ENCODE measurements at regions not wholly inside any gene's neighbourhood (a gene's known extent, or its start where the extent isn't known, plus 50 kb on each side); places are given as distances from the start of the nearest gene placed in this dataset.

GRCh38 chr13:75919660-75920199 is 283.6 kb downstream of the LMO7 start:
- Histone ChIP-seq H3K4me3 (ENCODE audit: low read length in 2 of 2) (no peak overlapping the region), H3K27me3 (ENCODE audit: insufficient read depth, low read length) (no peaks in the 10 kb centered on the region), H3K36me3 (ENCODE audit: insufficient read depth, low read length) (no peaks in the 10 kb centered on the region), H3K27ac (ENCODE audit: low read depth, low read length) (no peak overlapping the region), H3K4me1 (ENCODE audit: insufficient read depth, low read length) (no peaks in the 10 kb centered on the region), H3K9me3 (ENCODE audit: control insufficient read depth in 1 of 2, low read length in 2 of 2) (no peaks in the 10 kb centered on the region)
- Mint-ChIP-seq H3K4me1 (no peaks in the 10 kb centered on the region), H3K27ac (no peak overlapping the region), H3K4me3 (no peak overlapping the region), H3K9me3 (peaks cover 0 to 2% (median 0%) of the 10 kb centered on the region in 8 donors), H3K36me3 (no peaks in the 10 kb centered on the region), H3K27me3 (peaks cover 0 to 1% of the 10 kb centered on the region in 2 donors)
- POLR2A ChIA-PET (ENCODE audit: partially characterized antibody), result no interaction called here
- CTCF ChIA-PET (ENCODE audit: partially characterized antibody), result no interaction called here
- intact Hi-C loops (cut with micrococcal nuclease), result no loop called here
- no peak for DNase-seq

GRCh38 chr13:75915066-75915465 is 278.9 kb downstream of the LMO7 start:
- intact Hi-C loops (cut with micrococcal nuclease), result no loop called here
- no peak overlapping the region for H3K4me3 Mint-ChIP-seq
- peaks cover 0 to 2% (median 0%) of the 10 kb centered on the region in 8 donors for H3K9me3 Mint-ChIP-seq
- Histone ChIP-seq H3K9me3 (ENCODE audit: control insufficient read depth in 1 of 2, low read length in 2 of 2) (no peaks in the 10 kb centered on the region), H3K27ac (ENCODE audit: low read depth, low read length) (no peak overlapping the region), H3K27me3 (ENCODE audit: insufficient read depth, low read length) (no peaks in the 10 kb centered on the region), H3K4me1 (ENCODE audit: insufficient read depth, low read length) (no peaks in the 10 kb centered on the region), H3K4me3 (ENCODE audit: low read length in 2 of 2) (no peak overlapping the region), H3K36me3 (ENCODE audit: insufficient read depth, low read length) (no peaks in the 10 kb centered on the region)
- H3K36me3 Mint-ChIP-seq, result no peaks in the 10 kb centered on the region
- ChIA-PET POLR2A (ENCODE audit: partially characterized antibody) (no interaction called here), CTCF (ENCODE audit: partially characterized antibody) (no interaction called here)
- H3K4me1 Mint-ChIP-seq, result no peaks in the 10 kb centered on the region
- H3K27me3 Mint-ChIP-seq, result peaks cover 0 to 1% of the 10 kb centered on the region in 2 donors
- no peak overlapping the region for H3K27ac Mint-ChIP-seq
- no peak for DNase-seq

DNA sequence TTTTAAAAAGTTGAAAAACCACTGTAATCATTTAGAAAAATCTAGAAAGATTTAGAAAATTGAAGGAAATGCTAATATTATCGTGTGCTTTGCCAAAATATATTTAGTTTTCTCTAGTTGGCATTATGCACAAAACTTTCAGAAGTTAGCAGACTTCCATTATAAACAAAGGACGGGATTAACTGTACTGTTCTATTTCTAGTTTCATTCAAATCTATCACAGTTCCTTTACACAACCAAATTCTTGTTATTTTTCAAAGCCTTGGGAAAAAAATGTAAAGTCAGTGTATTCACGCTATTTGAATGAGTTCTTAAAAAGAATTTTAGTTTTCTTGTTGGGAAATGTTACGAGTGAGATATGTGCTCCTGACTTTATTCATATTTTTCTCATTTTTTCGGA is 277.8 kb downstream of the LMO7 start:
- POLR2A ChIA-PET (ENCODE audit: partially characterized antibody), result no interaction called here
- H3K27ac Mint-ChIP-seq, result no peak overlapping the region
- H3K27me3 Mint-ChIP-seq, result peaks cover 0 to 1% of the 10 kb centered on the region in 2 donors
- Histone ChIP-seq H3K36me3 (ENCODE audit: insufficient read depth, low read length) (no peaks in the 10 kb centered on the region), H3K4me3 (ENCODE audit: low read length in 2 of 2) (no peak overlapping the region), H3K4me1 (ENCODE audit: insufficient read depth, low read length) (no peaks in the 10 kb centered on the region), H3K27ac (ENCODE audit: low read depth, low read length) (no peak overlapping the region), H3K9me3 (ENCODE audit: control insufficient read depth in 1 of 2, low read length in 2 of 2) (no peaks in the 10 kb centered on the region), H3K27me3 (ENCODE audit: insufficient read depth, low read length) (no peaks in the 10 kb centered on the region)
- intact Hi-C loops (cut with micrococcal nuclease), result no loop called here
- DNase-seq, result no peak
- H3K4me1 Mint-ChIP-seq, result no peaks in the 10 kb centered on the region
- no peaks in the 10 kb centered on the region for H3K36me3 Mint-ChIP-seq
- CTCF ChIA-PET (ENCODE audit: partially characterized antibody), result no interaction called here
- no peak overlapping the region for H3K4me3 Mint-ChIP-seq
- H3K9me3 Mint-ChIP-seq, result no peaks in the 10 kb centered on the region

- no peaks in the 10 kb centered on the region for H3K4me1 ChIP-seq (ENCODE audit: insufficient read depth, low read length)
- DNase-seq, result no peak
- no peak overlapping the region for H3K27ac Mint-ChIP-seq
- H3K36me3 ChIP-seq (ENCODE audit: insufficient read depth, low read length), result no peaks in the 10 kb centered on the region
- intact Hi-C loops (cut with micrococcal nuclease), result no loop called here
- H3K27me3 Mint-ChIP-seq, result peaks cover 1 to 6% of the 10 kb centered on the region in 2 donors
- H3K9me3 ChIP-seq (ENCODE audit: control insufficient read depth in 1 of 2, low read length in 2 of 2), result no peaks in the 10 kb centered on the region
- H3K4me1 Mint-ChIP-seq, result no peaks in the 10 kb centered on the region
- H3K9me3 Mint-ChIP-seq, result no peaks in the 10 kb centered on the region
- no peak overlapping the region for H3K4me3 Mint-ChIP-seq
- no peak overlapping the region for H3K4me3 ChIP-seq (ENCODE audit: low read length in 2 of 2)
- CTCF ChIA-PET (ENCODE audit: partially characterized antibody), result no interaction called here
- H3K36me3 Mint-ChIP-seq, result no peaks in the 10 kb centered on the region
- H3K27me3 ChIP-seq (ENCODE audit: insufficient read depth, low read length), result no peaks in the 10 kb centered on the region
- POLR2A ChIA-PET (ENCODE audit: partially characterized antibody), result no interaction called here
- no peak overlapping the region for H3K27ac ChIP-seq (ENCODE audit: low read depth, low read length)
Observed at GRCh38 chr13:75910591-75910990, 274.5 kb downstream of the LMO7 start.
